SK-N-SH treated with all-trans-retinoic acid at 6 μM for 48 hours (cell line): ENCODE measurements at regions not wholly inside any gene's neighbourhood (a gene's known extent, or its start where the extent isn't known, plus 50 kb on each side); places are given as distances from the start of the nearest gene placed in this dataset.

Experiments
- ATAC-seq: fragments of 200-7000 bp; cut with Tn5 transposase; 3 replicates; pipeline ENCODE4 v1.9.1; 2020; ENCODE audit warnings: mild to moderate bottlenecking, moderate library complexity
- ARNTL ChIP-seq: fragments of 450-650 bp; formaldehyde crosslinking; IDR thresholded peaks from 2 replicates; pipeline ENCODE4 v1.5.0; 2020; ENCODE audit warnings: low read depth, mild to moderate bottlenecking, moderate library complexity, borderline replicate concordance
- BACH2 ChIP-seq: fragments of 250-450 bp; sonication (Bioruptor Pico); IDR thresholded peaks from 2 replicates; pipeline ENCODE4 v1.9.0; 2021; ENCODE audit warnings: mild to moderate bottlenecking, borderline replicate concordance
- CSDC2 ChIP-seq: fragments of 250-450 bp; sonication (Bioruptor Pico); IDR thresholded peaks from 2 replicates; pipeline ENCODE4 v1.5.0; 2020; ENCODE audit warnings: mild to moderate bottlenecking, moderate library complexity
- ESRRG ChIP-seq: fragments of 250-450 bp; sonication (Bioruptor Pico); IDR thresholded peaks from 2 replicates; pipeline ENCODE4 v1.6.1; 2021; ENCODE audit warnings: mild to moderate bottlenecking
- ISL1 ChIP-seq: fragments of 250-450 bp; sonication (Bioruptor Pico); IDR thresholded peaks from 2 replicates; pipeline ENCODE4 v2.1.2; 2022; ENCODE audit warnings: mild to moderate bottlenecking, moderate library complexity
- OSR1 ChIP-seq: fragments of 250-450 bp; sonication (Bioruptor Pico); IDR thresholded peaks from 2 replicates; pipeline ENCODE4 v1.8.0; 2022; ENCODE audit warnings: moderate library complexity, mild to moderate bottlenecking, inconsistent platforms
- PATZ1 ChIP-seq: fragments of 250-450 bp; sonication (Bioruptor Pico); IDR thresholded peaks from 2 replicates; pipeline ENCODE4 v1.8.0; 2020; ENCODE audit warnings: mild to moderate bottlenecking, moderate library complexity, borderline replicate concordance
- POU6F1 ChIP-seq: fragments of 250-450 bp; sonication (Bioruptor Pico); IDR thresholded peaks from 2 replicates; pipeline ENCODE4 v1.8.0; 2021; ENCODE audit warnings: low read depth, mild to moderate bottlenecking, moderate library complexity, borderline replicate concordance
- PPARA ChIP-seq: fragments of 250-450 bp; sonication (Bioruptor Pico); IDR thresholded peaks from 2 replicates; pipeline ENCODE4 v1.5.0; 2020; ENCODE audit warnings: mild to moderate bottlenecking, borderline replicate concordance
- SNAI2 ChIP-seq: fragments of 250-450 bp; sonication (Bioruptor Pico); IDR thresholded peaks from 2 replicates; pipeline ENCODE4 v1.5.0; 2020; ENCODE audit warnings: mild to moderate bottlenecking, moderate library complexity
- TCF4 ChIP-seq: fragments of 250-450 bp; sonication (Bioruptor Pico); IDR thresholded peaks from 2 replicates; pipeline ENCODE4 v1.8.0; 2021; ENCODE audit warnings: mild to moderate bottlenecking, moderate library complexity, borderline replicate concordance
- TOX ChIP-seq: fragments of 250-450 bp; sonication (Bioruptor Pico); IDR thresholded peaks from 2 replicates; pipeline ENCODE4 v1.8.0; 2021; ENCODE audit warnings: mild to moderate bottlenecking, moderate library complexity, borderline replicate concordance
- ZC3H10 ChIP-seq: fragments of 250-450 bp; sonication (Bioruptor Pico); IDR thresholded peaks from 2 replicates; pipeline ENCODE4 v1.5.1; 2021; ENCODE audit warnings: mild to moderate bottlenecking, moderate library complexity
- ZFP3 ChIP-seq: fragments of 250-450 bp; sonication (Bioruptor Pico); IDR thresholded peaks from 2 replicates; pipeline ENCODE4 v1.5.0; 2020; ENCODE audit warnings: mild to moderate bottlenecking, moderate library complexity
- ZNF565 ChIP-seq: fragments of 450-650 bp; formaldehyde crosslinking; conservative IDR thresholded peaks from 2 replicates; pipeline ENCODE4 v1.5.0; 2020; ENCODE audit warnings: low read depth, mild to moderate bottlenecking, moderate library complexity
- ZNF70 ChIP-seq: fragments of 450-650 bp; formaldehyde crosslinking; IDR thresholded peaks from 2 replicates; pipeline ENCODE4 v1.5.0; 2020; ENCODE audit warnings: mild to moderate bottlenecking, moderate library complexity
- TF ChIP-seq, protein P1 (sequence below): fragments of 250-450 bp; sonication (Bioruptor Pico); IDR thresholded peaks from 2 replicates; pipeline ENCODE4 v1.5.1; 2020; ENCODE audit warnings: low read depth, mild to moderate bottlenecking, moderate library complexity
- TF ChIP-seq, protein P2 (sequence below): fragments of 250-450 bp; sonication (Bioruptor Pico); IDR thresholded peaks from 2 replicates; pipeline ENCODE4 v1.5.1; 2021; ENCODE audit warnings: mild to moderate bottlenecking, moderate library complexity

DNA sequence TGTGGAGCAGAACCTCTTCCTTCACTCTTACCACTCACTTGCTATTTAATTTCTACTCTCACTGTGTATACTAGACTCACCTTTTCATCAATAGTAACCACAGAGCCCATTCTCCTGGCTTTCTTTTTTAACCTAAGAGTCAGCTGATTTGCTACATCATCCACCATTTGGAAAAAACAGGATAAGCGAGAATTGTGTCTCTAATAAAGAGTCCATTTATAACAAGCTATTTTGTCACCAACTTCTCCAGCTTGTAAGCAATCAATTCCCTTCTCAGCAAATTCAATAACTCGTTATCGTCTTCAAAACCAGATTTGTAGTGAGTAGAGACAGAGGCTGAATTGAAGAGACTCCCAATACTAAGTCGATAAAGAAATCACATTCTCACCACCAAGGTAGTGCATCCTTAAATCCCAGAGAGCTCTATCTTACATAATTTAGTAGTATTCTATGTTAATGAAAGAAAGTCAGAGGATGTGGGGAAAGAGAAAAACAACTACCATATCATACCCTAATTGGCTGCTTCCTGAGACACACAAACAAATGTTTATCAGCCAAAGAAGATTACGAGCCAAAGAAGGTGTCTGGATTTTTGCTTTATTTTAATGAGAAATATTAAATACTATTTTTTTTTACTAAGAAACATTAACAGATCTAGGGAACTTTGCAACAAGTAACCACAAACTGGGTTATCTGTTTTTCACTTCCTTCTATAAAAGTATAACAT is 52.5 kb upstream of the SPTBN1 start:
- TF ChIP-seq ESRRG (CRISPR knock-in tag) (no peak), POU6F1 (CRISPR knock-in tag) (no peak), TCF4 (CRISPR knock-in tag) (no peak), ZFP3 (CRISPR knock-in tag) (no peak), BACH2 (CRISPR knock-in tag) (no peak), PATZ1 (CRISPR knock-in tag) (no peak), OSR1 (CRISPR knock-in tag) (no peak), ZNF565 (CRISPR knock-in tag) (no peak), TOX (CRISPR knock-in tag) (no peak), ZNF70 (CRISPR knock-in tag) (no peak), PPARA (CRISPR knock-in tag) (no peak)
- no peak for ATAC-seq

- TF ChIP-seq ZNF70 (CRISPR knock-in tag) (no peak), SNAI2 (CRISPR knock-in tag) (no peak), ZC3H10 (CRISPR knock-in tag) (no peak), ZFP3 (CRISPR knock-in tag) (no peak), ISL1 (no peak)
- TF ChIP-seq, all 23 proteins: peak for 0
- no peak for ATAC-seq
Measured at GRCh38 chr2:54404270-54404669, 51.9 kb upstream of the SPTBN1 start.

GRCh38 chr2:54406031-54406430 is 50.1 kb upstream of the SPTBN1 start:
- TF ChIP-seq PPARA (CRISPR knock-in tag) (no peak), SNAI2 (CRISPR knock-in tag) (no peak), CSDC2 (CRISPR knock-in tag) (no peak), POU6F1 (CRISPR knock-in tag) (no peak), ARNTL (CRISPR knock-in tag) (no peak)
- TF ChIP-seq, protein P1, sequence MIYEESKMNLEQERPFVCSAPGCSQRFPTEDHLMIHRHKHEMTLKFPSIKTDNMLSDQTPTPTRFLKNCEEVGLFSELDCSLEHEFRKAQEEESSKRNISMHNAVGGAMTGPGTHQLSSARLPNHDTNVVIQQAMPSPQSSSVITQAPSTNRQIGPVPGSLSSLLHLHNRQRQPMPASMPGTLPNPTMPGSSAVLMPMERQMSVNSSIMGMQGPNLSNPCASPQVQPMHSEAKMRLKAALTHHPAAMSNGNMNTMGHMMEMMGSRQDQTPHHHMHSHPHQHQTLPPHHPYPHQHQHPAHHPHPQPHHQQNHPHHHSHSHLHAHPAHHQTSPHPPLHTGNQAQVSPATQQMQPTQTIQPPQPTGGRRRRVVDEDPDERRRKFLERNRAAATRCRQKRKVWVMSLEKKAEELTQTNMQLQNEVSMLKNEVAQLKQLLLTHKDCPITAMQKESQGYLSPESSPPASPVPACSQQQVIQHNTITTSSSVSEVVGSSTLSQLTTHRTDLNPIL (CRISPR knock-in tag) = no peak
- TF ChIP-seq, protein P2, sequence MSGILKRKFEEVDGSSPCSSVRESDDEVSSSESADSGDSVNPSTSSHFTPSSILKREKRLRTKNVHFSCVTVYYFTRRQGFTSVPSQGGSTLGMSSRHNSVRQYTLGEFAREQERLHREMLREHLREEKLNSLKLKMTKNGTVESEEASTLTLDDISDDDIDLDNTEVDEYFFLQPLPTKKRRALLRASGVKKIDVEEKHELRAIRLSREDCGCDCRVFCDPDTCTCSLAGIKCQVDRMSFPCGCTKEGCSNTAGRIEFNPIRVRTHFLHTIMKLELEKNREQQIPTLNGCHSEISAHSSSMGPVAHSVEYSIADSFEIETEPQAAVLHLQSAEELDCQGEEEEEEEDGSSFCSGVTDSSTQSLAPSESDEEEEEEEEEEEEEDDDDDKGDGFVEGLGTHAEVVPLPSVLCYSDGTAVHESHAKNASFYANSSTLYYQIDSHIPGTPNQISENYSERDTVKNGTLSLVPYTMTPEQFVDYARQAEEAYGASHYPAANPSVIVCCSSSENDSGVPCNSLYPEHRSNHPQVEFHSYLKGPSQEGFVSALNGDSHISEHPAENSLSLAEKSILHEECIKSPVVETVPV (CRISPR knock-in tag) = no peak
- no peak for ATAC-seq
